Neural cell (in vitro differentiated cells): ENCODE measurements at regions not wholly inside any gene's neighbourhood (a gene's known extent, or its start where the extent isn't known, plus 50 kb on each side); places are given as distances from the start of the nearest gene placed in this dataset.

Experiments used
- H2AFZ ChIP-seq: fragments of 200-600, 300-800 bp; sonication (generic), shearing (Covaris generic); 2 replicates; pipeline ENCODE4 v1.6.0; 2014; ENCODE audit warnings: low read depth, mild to moderate bottlenecking, antibody characterized with exemption, low read length, moderate library complexity
- H3F3A ChIP-seq: fragments of 200-600 bp; shearing (Covaris generic); 2 replicates; pipeline ENCODE4 v1.6.1; 2016; ENCODE audit warnings: mild to moderate bottlenecking, moderate library complexity, mixed read lengths, antibody characterized with exemption, low read length; ENCODE audit not compliant: insufficient read depth, poor library complexity, severe bottlenecking
- H3K27ac ChIP-seq: fragments of 200-600, 300-800 bp; sonication (generic), shearing (Covaris generic); 2 replicates; pipeline ENCODE4 v1.5.1; 2014; ENCODE audit warnings: mild to moderate bottlenecking, low read length, moderate library complexity
- H3K27me3 ChIP-seq: fragments of 300-800, 200-600 bp; sonication (generic), shearing (Covaris generic); 2 replicates; pipeline ENCODE4 v1.6.0; 2014; ENCODE audit warnings: mild to moderate bottlenecking, low read depth, low read length, moderate library complexity; ENCODE audit not compliant: insufficient read depth
- H3K36me3 ChIP-seq: fragments of 300-800, 200-600 bp; sonication (generic), shearing (Covaris generic); 2 replicates; pipeline ENCODE4 v1.5.1; 2014; ENCODE audit warnings: mild to moderate bottlenecking, antibody characterized with exemption, low read length, moderate library complexity; ENCODE audit not compliant: insufficient read depth
- H3K4me2 ChIP-seq: fragments of 300-800, 200-600 bp; sonication (generic), shearing (Covaris generic); 2 replicates; pipeline ENCODE4 v1.6.0; 2014; ENCODE audit warnings: mild to moderate bottlenecking, low read length
- H3K4me3 ChIP-seq: fragments of 300-800, 200-600 bp; sonication (generic), shearing (Covaris generic); 2 replicates; pipeline ENCODE4 v1.5.1; 2014; ENCODE audit warnings: mild to moderate bottlenecking, low read length, moderate library complexity
- H3K79me2 ChIP-seq: fragments of 200-600 bp; shearing (Covaris generic); replicated peaks from 2 replicates; pipeline ENCODE4 v1.6.0; 2014; ENCODE audit warnings: mild to moderate bottlenecking, low read length, moderate library complexity; ENCODE audit not compliant: insufficient read depth
- H3K9ac ChIP-seq: fragments of 300-800, 200-600 bp; sonication (generic), shearing (Covaris generic); 2 replicates; pipeline ENCODE4 v1.6.1; 2016; ENCODE audit warnings: mild to moderate bottlenecking, low read length, mixed read lengths
- H3K9me2 ChIP-seq: fragments of 200-600 bp; shearing (Covaris generic); 2 replicates; pipeline ENCODE4 v1.6.1; 2016; ENCODE audit warnings: mild to moderate bottlenecking, low read length, mixed read lengths; ENCODE audit not compliant: insufficient read depth
- H3K9me3 ChIP-seq: fragments of 200-600, 300-800 bp; sonication (generic), shearing (Covaris generic); 2 replicates; pipeline ENCODE4 v1.6.1; 2016; ENCODE audit warnings: mild to moderate bottlenecking, mixed run types, low read length, moderate library complexity, mixed read lengths
- H4K20me1 ChIP-seq: fragments of 200-600 bp; shearing (Covaris generic); 2 replicates; pipeline ENCODE4 v1.6.1; 2016; ENCODE audit warnings: mild to moderate bottlenecking, mixed run types; ENCODE audit not compliant: insufficient read depth
- CTCF ChIP-seq: fragments of 450-650 bp; IDR thresholded peaks from 2 replicates; pipeline ENCODE4 v1.5.1; 2014; ENCODE audit warnings: antibody characterized with exemption, mild to moderate bottlenecking, moderate library complexity; ENCODE audit not compliant: poor library complexity, severe bottlenecking
- EP300 ChIP-seq: fragments of 450-650 bp; conservative IDR thresholded peaks from 2 replicates; pipeline ENCODE4 v1.6.1; 2014; ENCODE audit warnings: antibody characterized with exemption, mild to moderate bottlenecking, moderate library complexity; ENCODE audit not compliant: poor library complexity, severe bottlenecking
- EZH2 ChIP-seq: fragments of 200-600, 300-800 bp; shearing (Covaris generic), sonication (generic); IDR thresholded peaks from 2 replicates; pipeline ENCODE4 v1.6.1; 2014; ENCODE audit warnings: antibody characterized with exemption, low read length, borderline replicate concordance, mild to moderate bottlenecking; ENCODE audit not compliant: insufficient read depth, poor library complexity, severe bottlenecking
- MXI1 ChIP-seq: fragments of 450-650 bp; conservative IDR thresholded peaks from 2 replicates; pipeline ENCODE4 v1.6.1; 2014; ENCODE audit warnings: antibody characterized with exemption, mild to moderate bottlenecking; ENCODE audit not compliant: poor library complexity, severe bottlenecking
- POLR2AphosphoS5 ChIP-seq: IDR thresholded peaks from 2 replicates; pipeline ENCODE4 v1.6.1; 2012
- RAD21 ChIP-seq: fragments of 450-650 bp; conservative IDR thresholded peaks from 2 replicates; pipeline ENCODE4 v1.6.1; 2014; ENCODE audit warnings: antibody characterized with exemption, mild to moderate bottlenecking, moderate library complexity
- REST ChIP-seq: IDR thresholded peaks from 2 replicates; pipeline ENCODE4 v1.6.1; 2012; ENCODE audit warnings: borderline replicate concordance
- SMC3 ChIP-seq: fragments of 450-650 bp; conservative IDR thresholded peaks from 2 replicates; pipeline ENCODE4 v1.6.1; 2014; ENCODE audit warnings: antibody characterized with exemption, mild to moderate bottlenecking, moderate library complexity; ENCODE audit not compliant: poor library complexity
- TAF1 ChIP-seq: IDR thresholded peaks from 2 replicates; pipeline ENCODE4 v1.6.1; 2012; ENCODE audit warnings: low read depth

GRCh38 chr2:205909184-205909572 is 176.8 kb downstream of the INO80D start:
- Histone ChIP-seq H2AFZ (no peak overlapping the region), H3K79me2 (no peaks in the 10 kb centered on the region), H3K36me3 (no peaks in the 10 kb centered on the region), H3K9ac (no peak overlapping the region), H3F3A (no peaks in the 10 kb centered on the region), H3K27me3 (no peaks in the 10 kb centered on the region), H3K9me2 (no peaks in the 10 kb centered on the region), H3K27ac (no peak overlapping the region), H3K9me3 (no peaks in the 10 kb centered on the region), H4K20me1 (no peaks in the 10 kb centered on the region), H3K4me3 (no peak overlapping the region), H3K4me2 (no peak overlapping the region)
- no peak for TF ChIP-seq TAF1
- no peak for TF ChIP-seq EZH2
- TF ChIP-seq EP300, result no peak
- TF ChIP-seq CTCF, result no peak
- no peak for TF ChIP-seq REST
- TF ChIP-seq SMC3, result no peak
- no peak for TF ChIP-seq MXI1
- TF ChIP-seq RAD21, result no peak
- TF ChIP-seq POLR2AphosphoS5, result no peak

GRCh38 chr2:205908212-205909183 is 177.5 kb downstream of the INO80D start:
- Histone ChIP-seq H2AFZ (no peak overlapping the region), H3K9ac (no peak overlapping the region), H3K27ac (no peak overlapping the region), H3F3A (no peaks in the 10 kb centered on the region), H3K27me3 (no peaks in the 10 kb centered on the region), H3K4me3 (no peak overlapping the region), H3K4me2 (no peak overlapping the region), H4K20me1 (no peaks in the 10 kb centered on the region), H3K36me3 (no peaks in the 10 kb centered on the region), H3K9me2 (no peaks in the 10 kb centered on the region), H3K79me2 (no peaks in the 10 kb centered on the region), H3K9me3 (no peaks in the 10 kb centered on the region)
- TF ChIP-seq REST (no peak), SMC3 (no peak)
